PC-3 (cell line): ENCODE measurements at regions not wholly inside any gene's neighbourhood (a gene's known extent, or its start where the extent isn't known, plus 50 kb on each side); places are given as distances from the start of the nearest gene placed in this dataset.

Source experiments
- CTCF ChIP-seq: fragments of 300-600 bp; sonication (generic); conservative IDR thresholded peaks from 2 replicates; pipeline ENCODE4 v1.5.1; 2017; ENCODE audit warnings: antibody characterized with exemption, low read depth, mild to moderate bottlenecking, low read length
- EZH2phosphoT487 ChIP-seq: fragments of 300-600 bp; sonication (generic); IDR thresholded peaks from 2 replicates; pipeline ENCODE4 v1.6.1; 2018; ENCODE audit warnings: mild to moderate bottlenecking, antibody characterized with exemption, low read length, borderline replicate concordance

GRCh38 chr9:115262477-115262876 lies 144.5 kb upstream of the TNC start:
- TF ChIP-seq CTCF (no peak), EZH2phosphoT487 (no peak)
